ENCODE measurements at regions not wholly inside any gene's neighbourhood (a gene's known extent, or its start where the extent isn't known, plus 50 kb on each side); places are given as distances from the start of the nearest gene placed in this dataset.

GRCh38 chr6:121835662-121836061 is 400.2 kb downstream of the GJA1 start:
- H3K36me3 ChIP-seq, result no peaks in the 10 kb centered on the region
- no peaks in the 10 kb centered on the region for H3K27me3 ChIP-seq
- TF ChIP-seq CTCF (IDR thresholded peaks at IDR 0.05; ENCODE audit: low read depth, low read length), result no peak
- H3K4me1 ChIP-seq, result no peaks in the 10 kb centered on the region
- H3K9me3 ChIP-seq, result no peaks in the 10 kb centered on the region
- DNase-seq, result no peak
- H3K4me3 ChIP-seq (ENCODE audit: low read depth, low read length), result no peak overlapping the region

- no peaks in the 10 kb centered on the region for H3K9me3 ChIP-seq
- no peak overlapping the region for H3K4me3 ChIP-seq (ENCODE audit: low read depth, low read length)
- no peaks in the 10 kb centered on the region for H3K27me3 ChIP-seq
- H3K4me1 ChIP-seq, result no peaks in the 10 kb centered on the region
- no peak for DNase-seq
- H3K36me3 ChIP-seq, result no peaks in the 10 kb centered on the region
- TF ChIP-seq CTCF (IDR thresholded peaks at IDR 0.05; ENCODE audit: low read depth, low read length), result no peak
These were observed 402.2 kb downstream of the GJA1 start for GRCh38 chr6:121837545-121838229.

GRCh38 chr6:121838842-121839241 is 403.4 kb downstream of the GJA1 start:
- no peak for DNase-seq
- Histone ChIP-seq H3K4me1 (no peaks in the 10 kb centered on the region), H3K27me3 (no peaks in the 10 kb centered on the region), H3K36me3 (no peaks in the 10 kb centered on the region), H3K9me3 (no peaks in the 10 kb centered on the region), H3K4me3 (ENCODE audit: low read depth, low read length) (no peak overlapping the region)
- no peak for TF ChIP-seq CTCF (IDR thresholded peaks at IDR 0.05; ENCODE audit: low read depth, low read length)

GRCh38 chr6:121839896-121840295 is 404.4 kb downstream of the GJA1 start:
- no peak for TF ChIP-seq CTCF (IDR thresholded peaks at IDR 0.05; ENCODE audit: low read depth, low read length)
- Histone ChIP-seq H3K4me1 (no peaks in the 10 kb centered on the region), H3K36me3 (no peaks in the 10 kb centered on the region), H3K27me3 (no peaks in the 10 kb centered on the region), H3K4me3 (ENCODE audit: low read depth, low read length) (no peak overlapping the region), H3K9me3 (no peaks in the 10 kb centered on the region)
- no peak for DNase-seq

GRCh38 chr6:121844898-121845297 is 409.5 kb downstream of the GJA1 start:
- no peak for TF ChIP-seq CTCF (IDR thresholded peaks at IDR 0.05; ENCODE audit: low read depth, low read length)
- Histone ChIP-seq H3K4me1 (no peaks in the 10 kb centered on the region), H3K4me3 (ENCODE audit: low read depth, low read length) (no peak overlapping the region), H3K36me3 (no peaks in the 10 kb centered on the region), H3K9me3 (no peaks in the 10 kb centered on the region), H3K27me3 (no peaks in the 10 kb centered on the region)
- DNase-seq, result no peak

- no peaks in the 10 kb centered on the region for H3K4me1 ChIP-seq
- DNase-seq, result no peak
- no peaks in the 10 kb centered on the region for H3K36me3 ChIP-seq
- H3K4me3 ChIP-seq (ENCODE audit: low read depth, low read length), result no peak overlapping the region
- no peaks in the 10 kb centered on the region for H3K9me3 ChIP-seq
- H3K27me3 ChIP-seq, result no peaks in the 10 kb centered on the region
- no peak for TF ChIP-seq CTCF (IDR thresholded peaks at IDR 0.05; ENCODE audit: low read depth, low read length)
These were observed 412.5 kb downstream of the GJA1 start for GRCh38 chr6:121847806-121848522.

All from BE2C (cell line).